Hippocampal formation (tissue), 2 donors: ENCODE measurements at regions not wholly inside any gene's neighbourhood (a gene's known extent, or its start where the extent isn't known, plus 50 kb on each side); places are given as distances from the start of the nearest gene placed in this dataset.
"Not testable (repeated sequence)": the region's sequence is repeated elsewhere in the genome, so short reads cannot be mapped to it uniquely, and the experiment has no call there.

Source experiments
- DNase-seq, 2 donors: peaks; one replicate each; lab custom pipeline; 2025; lab: John Stamatoyannopoulos, UW

GRCh38 chr6:170147832-170148708 lies 142.8 kb downstream of the DLL1 start:
- DNase-seq, result no peak

DNA sequence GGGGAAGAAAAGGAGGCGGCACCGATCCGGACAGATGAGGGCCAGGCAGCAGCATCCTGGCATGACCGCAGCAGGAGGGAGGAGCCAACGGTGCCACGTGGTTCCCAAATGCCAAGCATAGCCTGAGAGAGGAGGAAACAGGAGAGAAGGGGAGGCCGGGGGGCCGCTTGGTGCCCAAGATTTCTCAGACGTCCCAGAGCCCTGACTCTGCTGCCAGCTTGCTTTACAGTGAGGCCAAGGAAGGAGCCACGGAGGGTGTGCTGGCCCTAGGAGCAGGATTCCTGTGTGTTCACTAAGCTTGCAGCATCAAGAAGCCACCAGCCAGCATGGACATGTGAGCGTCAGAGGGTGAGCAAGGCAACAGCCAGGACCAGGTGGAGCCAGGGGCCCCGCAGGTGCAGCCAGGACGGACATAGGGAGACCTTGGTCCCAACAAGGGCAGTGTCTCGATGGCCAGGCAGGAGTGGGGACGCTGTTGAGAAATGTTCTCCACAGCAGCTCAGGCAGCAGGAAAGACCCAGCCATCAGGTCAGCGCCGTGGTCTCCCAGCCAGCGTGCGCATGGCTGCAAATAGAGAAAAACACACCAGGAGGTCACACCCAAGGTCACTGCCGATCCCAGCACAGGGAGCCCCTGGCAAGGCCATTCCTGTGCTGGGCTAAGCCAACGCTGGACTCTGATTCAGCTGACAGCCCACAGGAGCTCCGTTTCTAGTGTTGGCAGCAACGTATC lies 143.7 kb downstream of the DLL1 start:
- DNase-seq, result no peak

GRCh38 chr6:170146640-170147039 lies 144.2 kb downstream of the DLL1 start:
- DNase-seq, result no peak

- not testable (repeated sequence) for DNase-seq
Observed at GRCh38 chr6:170146131-170146530, 144.7 kb downstream of the DLL1 start.

DNA sequence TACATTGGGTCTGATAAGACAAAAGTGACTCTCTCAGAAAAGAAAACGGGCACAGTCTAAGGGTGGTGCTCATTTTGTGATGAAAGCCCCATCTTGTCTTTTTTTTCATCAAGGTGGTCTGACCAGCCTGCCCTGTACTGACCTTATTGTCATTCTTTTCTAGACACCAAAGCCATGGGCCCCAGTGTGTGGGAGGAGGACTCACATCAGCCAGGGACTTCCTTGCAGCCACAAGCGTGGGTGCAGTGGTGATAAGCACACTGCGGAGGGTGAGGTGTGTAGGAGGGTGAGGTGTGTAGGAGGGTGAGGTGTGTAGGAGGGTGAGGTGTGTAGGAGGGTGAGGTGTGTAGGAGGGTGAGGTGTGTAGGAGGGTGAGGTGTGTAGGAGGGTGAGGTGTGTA lies 145.2 kb downstream of the DLL1 start:
- DNase-seq, result not testable (repeated sequence)

DNA sequence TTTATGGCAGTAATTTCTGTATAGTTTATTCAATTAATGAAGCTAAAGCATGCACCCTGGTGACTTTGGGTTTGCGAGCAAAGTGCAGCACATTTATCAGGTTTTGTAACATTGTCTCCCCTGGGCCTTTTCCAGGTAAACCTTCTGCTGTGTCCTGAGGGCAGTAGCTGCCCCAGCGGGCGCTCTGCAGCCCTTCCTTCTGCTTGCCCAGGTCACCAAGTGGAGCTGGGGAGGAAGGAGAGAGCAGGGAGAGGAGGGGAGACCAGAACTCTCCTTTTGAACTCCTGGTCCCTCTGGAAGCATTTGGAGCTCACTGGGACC lies 145.6 kb downstream of the DLL1 start:
- no peak for DNase-seq

GRCh38 chr6:170144571-170145271 lies 146.2 kb downstream of the DLL1 start:
- DNase-seq, result no peak

DNA sequence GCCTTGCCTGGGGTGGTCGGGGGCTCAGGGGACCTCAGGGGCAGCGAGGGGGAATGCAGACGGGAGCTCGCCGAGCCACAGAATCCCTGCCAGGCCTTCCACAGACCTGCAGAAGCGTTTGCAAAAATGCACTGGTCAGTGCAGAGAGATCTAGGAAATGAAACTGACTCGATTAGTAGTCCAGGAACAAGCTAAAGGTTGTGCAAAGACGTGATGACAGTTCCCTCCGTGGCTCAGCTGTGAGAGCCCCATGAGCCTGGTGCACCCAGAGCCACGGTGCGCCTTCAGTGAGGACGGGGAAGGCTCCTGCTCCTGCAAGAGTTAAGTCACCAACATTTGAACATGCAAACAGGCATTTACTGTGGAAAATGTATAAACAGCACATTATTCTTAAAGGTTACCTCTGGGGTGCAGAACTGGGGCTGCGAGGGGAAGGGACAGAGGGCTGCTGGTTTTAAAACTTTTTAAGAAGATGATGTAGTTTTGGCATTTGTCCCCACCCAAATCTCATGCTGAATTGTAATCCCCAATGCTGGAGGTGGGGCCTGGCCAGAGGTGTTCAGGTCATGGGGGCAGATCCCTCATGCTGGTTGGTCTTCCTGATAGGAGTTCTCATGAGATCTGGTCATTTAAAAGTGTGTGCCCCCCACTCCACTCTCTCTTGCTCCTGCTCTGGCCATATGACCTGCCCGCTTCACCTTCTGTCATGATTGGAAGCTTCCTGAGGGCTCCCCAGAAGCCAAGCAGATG lies 147.3 kb downstream of the DLL1 start:
- DNase-seq, result no peak

DNA sequence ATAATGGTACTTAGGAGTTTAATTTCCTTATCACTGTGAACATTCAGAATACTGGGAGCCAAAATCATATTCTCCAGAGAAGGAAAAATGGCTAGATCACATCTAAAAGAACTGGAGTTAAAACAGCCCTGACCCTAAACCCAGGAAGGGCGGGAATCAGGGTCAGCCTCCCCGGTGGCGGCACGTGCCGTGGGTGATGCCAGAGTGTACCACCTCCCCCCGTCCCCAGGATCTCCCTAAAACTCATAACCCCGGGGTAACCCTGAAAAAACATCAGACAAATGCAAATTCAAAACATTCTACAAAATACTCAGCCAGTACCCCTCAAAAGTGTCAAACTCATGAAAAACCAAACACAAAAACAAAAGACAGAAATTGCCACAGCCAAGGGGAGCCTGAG lies 148.3 kb downstream of the DLL1 start:
- DNase-seq, result no peak

DNA sequence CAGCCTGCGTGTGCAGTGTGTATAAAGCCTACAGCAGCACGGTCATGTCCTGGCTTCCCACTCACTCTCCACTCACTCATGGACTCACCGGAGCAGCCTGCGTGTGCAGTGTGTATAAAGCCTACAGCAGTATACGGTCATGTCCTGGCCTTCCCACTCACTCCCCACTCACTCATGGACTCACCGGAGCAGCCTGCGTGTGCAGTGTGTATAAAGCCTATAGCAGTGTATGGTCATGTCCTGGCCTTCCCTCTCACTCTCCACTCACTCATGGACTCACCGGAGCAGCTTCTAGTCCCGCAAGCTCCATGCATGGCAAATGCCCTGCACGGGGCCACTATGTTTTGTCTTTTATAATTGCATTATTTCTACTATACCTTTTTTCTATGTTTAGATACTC lies 149.8 kb downstream of the DLL1 start:
- not testable (repeated sequence) for DNase-seq

GRCh38 chr6:170140129-170140528 lies 150.7 kb downstream of the DLL1 start:
- no peak for DNase-seq

DNA sequence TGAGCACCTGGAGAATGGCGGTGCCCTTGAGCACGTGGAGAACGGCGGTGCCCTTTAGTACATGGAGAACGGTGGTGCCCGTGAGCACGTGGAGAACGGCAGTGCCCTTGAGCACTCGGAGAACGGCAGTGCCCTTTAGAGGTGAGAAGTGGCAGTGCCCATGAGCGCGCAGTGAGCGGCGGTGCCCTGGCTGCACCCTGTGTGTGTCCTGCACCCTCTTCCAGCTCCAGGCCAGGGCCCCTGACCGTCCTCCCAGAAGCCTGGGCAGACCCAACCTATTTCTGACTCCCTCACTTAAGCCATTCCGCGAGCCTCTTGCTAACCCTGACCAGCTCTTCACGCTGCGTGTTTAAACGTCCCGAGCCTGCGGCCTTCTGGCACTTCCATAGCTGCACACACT lies 151.3 kb downstream of the DLL1 start:
- DNase-seq, result no peak

DNA sequence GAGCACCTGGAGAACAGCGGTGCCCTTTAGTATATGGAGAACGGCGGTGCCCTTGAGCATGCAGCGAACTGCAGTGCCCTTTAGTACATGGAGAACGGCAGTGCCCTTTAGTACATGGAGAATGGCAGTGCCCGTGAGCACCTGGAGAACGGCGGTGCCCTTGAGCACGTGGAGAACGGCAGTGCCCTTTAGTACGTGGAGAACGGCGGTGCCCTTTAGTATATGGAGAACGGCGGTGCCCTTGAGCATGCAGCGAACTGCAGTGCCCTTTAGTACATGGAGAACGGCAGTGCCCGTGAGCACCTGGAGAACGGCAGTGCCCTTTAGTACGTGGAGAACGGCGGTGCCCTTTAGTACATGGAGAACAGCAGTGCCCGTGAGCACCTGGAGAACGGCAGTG lies 151.8 kb downstream of the DLL1 start:
- DNase-seq, result not testable (repeated sequence)

DNA sequence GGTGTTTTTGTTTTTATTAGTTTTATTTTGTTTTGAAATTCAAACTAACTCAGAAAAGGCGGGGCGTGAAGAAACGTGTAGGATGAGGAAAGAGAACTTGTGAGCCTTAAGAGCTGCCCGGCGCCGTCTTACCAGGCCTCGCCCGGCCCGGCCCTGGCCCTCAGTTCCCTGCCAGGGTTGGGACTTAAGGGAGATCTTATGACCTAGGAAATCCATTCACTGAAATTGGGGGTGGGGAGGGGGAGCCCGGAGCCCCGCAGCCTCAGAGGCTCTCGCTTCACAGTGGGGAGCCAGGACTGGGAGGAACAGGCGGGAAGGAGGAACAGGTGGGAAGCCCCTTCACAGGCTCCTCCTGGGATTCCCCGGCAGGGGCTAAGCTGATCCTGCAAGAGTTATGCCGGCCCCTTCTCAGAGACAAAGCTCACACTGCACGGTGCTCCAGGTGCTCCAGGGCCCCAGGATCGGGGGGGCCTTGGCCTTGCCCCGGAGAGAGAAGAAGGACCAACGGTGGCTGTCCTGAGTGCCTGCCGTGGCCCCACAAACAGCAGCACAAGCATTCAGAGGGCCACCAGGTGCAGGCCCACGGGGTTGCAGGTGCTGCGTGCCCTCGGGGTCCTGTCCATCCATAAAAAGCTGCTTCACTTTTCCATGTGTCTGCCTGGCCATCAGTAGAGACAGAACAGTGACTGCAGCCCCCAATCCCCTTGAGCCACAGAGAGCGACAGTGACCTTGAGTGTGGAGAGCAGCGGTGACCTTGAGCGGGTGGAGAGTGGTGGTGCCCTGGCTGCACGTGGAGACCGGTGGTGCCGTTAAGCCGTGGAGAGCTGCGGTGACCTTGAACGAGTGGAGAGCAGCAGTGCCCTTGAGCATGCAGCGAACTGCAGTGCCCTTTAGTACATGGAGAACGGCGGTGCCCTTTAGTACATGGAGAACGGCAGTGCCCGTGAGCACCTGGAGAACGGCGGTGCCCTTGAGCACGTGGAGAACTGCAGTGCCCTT lies 152.7 kb downstream of the DLL1 start:
- no peak for DNase-seq

GRCh38 chr6:170137176-170137891 lies 153.5 kb downstream of the DLL1 start:
- DNase-seq, result no peak

DNA sequence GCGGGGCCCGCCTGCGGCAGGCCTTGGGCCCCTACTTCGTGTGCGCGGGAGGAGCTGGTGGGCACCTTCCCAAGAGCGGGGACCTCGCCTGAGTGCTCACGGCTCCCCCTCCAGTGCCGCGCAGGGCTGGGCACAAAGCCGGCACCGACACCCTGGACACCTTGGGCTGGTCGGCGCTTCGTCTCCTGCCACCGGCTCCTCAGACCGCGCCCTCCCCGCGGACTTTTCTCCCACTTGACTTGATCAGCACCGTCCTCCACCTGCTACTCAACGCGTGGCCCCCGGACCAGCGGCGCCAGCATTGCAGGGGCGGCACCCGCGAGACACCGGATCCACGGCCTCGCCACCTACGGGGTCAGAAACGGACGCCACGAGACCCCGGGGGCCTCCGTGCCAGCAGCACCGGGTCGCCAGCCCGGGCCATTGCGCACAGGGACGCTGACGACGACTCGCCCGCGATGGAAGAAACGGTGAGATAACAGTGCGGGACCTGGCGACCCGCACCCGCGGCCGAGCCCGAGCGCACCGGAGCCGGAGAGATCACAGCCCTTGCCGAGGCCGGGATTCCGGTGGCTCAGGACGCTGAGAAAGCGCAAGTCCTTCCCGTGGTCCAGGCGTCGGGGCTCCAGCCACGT lies 154.2 kb downstream of the DLL1 start:
- no peak for DNase-seq

GRCh38 chr6:170135821-170136471 lies 154.9 kb downstream of the DLL1 start:
- DNase-seq, result no peak

DNA sequence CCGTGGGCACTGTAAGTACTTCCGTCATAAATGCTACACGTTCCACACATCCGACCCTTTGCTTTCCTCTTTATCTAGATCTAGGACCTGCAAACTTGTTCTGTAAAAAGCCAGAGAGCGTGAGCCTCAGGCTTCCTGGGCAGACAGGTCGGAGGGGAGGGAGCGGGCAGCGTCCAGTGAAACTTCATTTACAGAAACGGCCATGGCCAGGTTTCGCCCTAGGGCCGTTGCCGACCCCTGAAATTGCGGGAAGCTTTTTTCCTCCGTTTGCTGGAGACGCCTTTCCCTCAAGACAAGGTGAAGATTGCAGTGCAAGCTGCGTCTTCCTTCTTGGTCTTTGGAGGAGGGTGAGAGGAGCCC lies 155.4 kb downstream of the DLL1 start:
- no peak for DNase-seq
